Stimulated activated naive B cell treated with anti-CD40 and anti-IgM and Interleukin-4, amounts not matched to agents 10 μg/mL and 1 μg/mL and 100 μg/mL, for 72 hours (primary cell): ENCODE measurements at regions not wholly inside any gene's neighbourhood (a gene's known extent, or its start where the extent isn't known, plus 50 kb on each side); places are given as distances from the start of the nearest gene placed in this dataset.

ENCODE experiments used
- ATAC-seq, 2 donors: fragments of 150-1000 bp; cut with Tn5 transposase; replicated peaks; 2 replicates each; pipeline ENCODE4 v1.10.0; 2021; ENCODE audit warnings: moderate library complexity in 1 of 2
- DNase-seq: peaks from one replicate; pipeline ENCODE4 v3.0.0; 2021
- H3K27ac Mint-ChIP-seq: one replicate; pipeline ENCODE4 v1.8.0; 2022; ENCODE audit warnings: mild to moderate bottlenecking, mixed read lengths
- H3K27me3 Mint-ChIP-seq, 2 donors: one replicate each; pipeline ENCODE4 v1.8.0; 2022; ENCODE audit warnings: mixed read lengths in 2 of 2
- H3K36me3 Mint-ChIP-seq, 2 donors: one replicate each; pipeline ENCODE4 v1.8.0; 2022; ENCODE audit warnings: mixed read lengths in 2 of 2, mild to moderate bottlenecking in 1 of 2
- H3K4me1 Mint-ChIP-seq, 2 donors: one replicate each; pipeline ENCODE4 v1.8.0; 2022; ENCODE audit warnings: mixed read lengths in 2 of 2, mild to moderate bottlenecking in 1 of 2
- H3K4me3 Mint-ChIP-seq, 2 donors: one replicate each; pipeline ENCODE4 v1.8.0; 2022; ENCODE audit warnings: mild to moderate bottlenecking in 2 of 2, mixed read lengths in 2 of 2, moderate library complexity in 1 of 2
- H3K9me3 Mint-ChIP-seq, 2 donors: one replicate each; pipeline ENCODE4 v1.8.0; 2022; ENCODE audit warnings: mixed read lengths in 2 of 2, mild to moderate bottlenecking in 1 of 2

GRCh38 chr5:89401012-89401411, 518.0 kb upstream of the MEF2C start:
- H3K4me3 Mint-ChIP-seq = no peak overlapping the region
- peaks cover 1 to 15% of the 10 kb centered on the region in 2 donors for H3K36me3 Mint-ChIP-seq
- DNase-seq (no peak), ATAC-seq (no peak)
- H3K27me3 Mint-ChIP-seq = no peaks in the 10 kb centered on the region
- H3K4me1 Mint-ChIP-seq = peaks cover 16 to 18% of the 10 kb centered on the region in 2 donors
- peaks cover 5 to 12% of the 10 kb centered on the region in 2 donors for H3K9me3 Mint-ChIP-seq
- no peak overlapping the region for H3K27ac Mint-ChIP-seq

- ATAC-seq (peak in 1 of 2 donors; percentile 42), DNase-seq (no peak)
- Mint-ChIP-seq H3K27ac (no peak overlapping the region), H3K27me3 (no peaks in the 10 kb centered on the region), H3K4me3 (no peak overlapping the region), H3K4me1 (peaks cover 25 to 26% of the 10 kb centered on the region in 2 donors), H3K36me3 (peaks cover 5 to 20% of the 10 kb centered on the region in 2 donors), H3K9me3 (peaks cover 7 to 12% of the 10 kb centered on the region in 2 donors)
Measured at GRCh38 chr5:89399548-89399947, 516.6 kb upstream of the MEF2C start.

- Mint-ChIP-seq H3K36me3 (peaks cover 3 to 13% of the 10 kb centered on the region in 2 donors), H3K27me3 (no peaks in the 10 kb centered on the region), H3K9me3 (peaks cover 2 to 5% of the 10 kb centered on the region in 2 donors), H3K4me1 (peaks cover 24 to 31% of the 10 kb centered on the region in 2 donors), H3K27ac (peak overlapping the region; percentile 87), H3K4me3 (peak overlapping the region; percentile 57 to 60)
- ATAC-seq (peak; percentile 97 to 98), DNase-seq (peak; percentile 6)
Measured at GRCh38 chr5:89397096-89397495, 514.1 kb upstream of the MEF2C start.

- Mint-ChIP-seq H3K4me3 (peak overlapping the region; percentile 57 to 60), H3K9me3 (peaks cover 2% of the 10 kb centered on the region in 2 donors), H3K27me3 (no peaks in the 10 kb centered on the region), H3K4me1 (peaks cover 24 to 31% of the 10 kb centered on the region in 2 donors), H3K36me3 (peaks cover 6 to 14% of the 10 kb centered on the region in 2 donors), H3K27ac (peak overlapping the region; percentile 87)
- ATAC-seq (peak; percentile 67 to 68), DNase-seq (no peak)
Measured at GRCh38 chr5:89396278-89396954, 513.4 kb upstream of the MEF2C start.

- Mint-ChIP-seq H3K4me3 (no peak overlapping the region), H3K9me3 (peaks cover 0 to 4% of the 10 kb centered on the region in 2 donors), H3K4me1 (peaks cover 24 to 36% of the 10 kb centered on the region in 2 donors), H3K27me3 (no peaks in the 10 kb centered on the region), H3K27ac (no peak overlapping the region), H3K36me3 (peaks cover 6 to 10% of the 10 kb centered on the region in 2 donors)
- no peak for DNase-seq
- ATAC-seq = no peak
Measured at GRCh38 chr5:89395111-89395510, 512.1 kb upstream of the MEF2C start.

GRCh38 chr5:89388872-89389271, 505.9 kb upstream of the MEF2C start:
- H3K9me3 Mint-ChIP-seq = peaks cover 7 to 8% of the 10 kb centered on the region in 2 donors
- H3K36me3 Mint-ChIP-seq = peaks cover 9 to 10% of the 10 kb centered on the region in 2 donors
- ATAC-seq = no peak
- H3K4me3 Mint-ChIP-seq = no peak overlapping the region
- no peak overlapping the region for H3K27ac Mint-ChIP-seq
- no peak for DNase-seq
- no peaks in the 10 kb centered on the region for H3K27me3 Mint-ChIP-seq
- H3K4me1 Mint-ChIP-seq = peaks cover 8 to 22% of the 10 kb centered on the region in 2 donors

GRCh38 chr5:89384391-89384790, 501.4 kb upstream of the MEF2C start:
- peaks cover 16 to 19% of the 10 kb centered on the region in 2 donors for H3K9me3 Mint-ChIP-seq
- peaks cover 11 to 31% of the 10 kb centered on the region in 2 donors for H3K36me3 Mint-ChIP-seq
- DNase-seq (no peak), ATAC-seq (no peak)
- no peaks in the 10 kb centered on the region for H3K27me3 Mint-ChIP-seq
- peaks cover 6 to 7% of the 10 kb centered on the region in 2 donors for H3K4me1 Mint-ChIP-seq
- H3K4me3 Mint-ChIP-seq = no peak overlapping the region
- peak overlapping the region; percentile 39 for H3K27ac Mint-ChIP-seq

- H3K27me3 Mint-ChIP-seq = no peaks in the 10 kb centered on the region
- DNase-seq (no peak), ATAC-seq (no peak)
- peaks cover 7% of the 10 kb centered on the region in 2 donors for H3K4me1 Mint-ChIP-seq
- peaks cover 19% of the 10 kb centered on the region in 2 donors for H3K9me3 Mint-ChIP-seq
- peaks cover 7 to 35% of the 10 kb centered on the region in 2 donors for H3K36me3 Mint-ChIP-seq
- no peak overlapping the region for H3K27ac Mint-ChIP-seq
- no peak overlapping the region for H3K4me3 Mint-ChIP-seq
Measured at GRCh38 chr5:89380635-89381034, 497.7 kb upstream of the MEF2C start.

- H3K9me3 Mint-ChIP-seq = peaks cover 10 to 16% of the 10 kb centered on the region in 2 donors
- ATAC-seq (no peak), DNase-seq (no peak)
- H3K36me3 Mint-ChIP-seq = peaks cover 7 to 29% of the 10 kb centered on the region in 2 donors
- H3K27ac Mint-ChIP-seq = no peak overlapping the region
- H3K4me3 Mint-ChIP-seq = no peak overlapping the region
- peaks cover 6 to 11% of the 10 kb centered on the region in 2 donors for H3K4me1 Mint-ChIP-seq
- no peaks in the 10 kb centered on the region for H3K27me3 Mint-ChIP-seq
Measured at GRCh38 chr5:89377767-89378455, 494.9 kb upstream of the MEF2C start.

- Mint-ChIP-seq H3K4me3 (no peak overlapping the region), H3K27me3 (no peaks in the 10 kb centered on the region), H3K27ac (no peak overlapping the region), H3K36me3 (peaks cover 0 to 13% of the 10 kb centered on the region in 2 donors), H3K9me3 (peaks cover 0 to 6% of the 10 kb centered on the region in 2 donors), H3K4me1 (peaks cover 8 to 17% of the 10 kb centered on the region in 2 donors)
- no peak for DNase-seq
- no peak for ATAC-seq
Measured at GRCh38 chr5:89374818-89375521, 492.0 kb upstream of the MEF2C start.

GRCh38 chr5:89374144-89374784, 491.3 kb upstream of the MEF2C start:
- H3K27me3 Mint-ChIP-seq = no peaks in the 10 kb centered on the region
- DNase-seq (no peak), ATAC-seq (no peak)
- no peak overlapping the region for H3K4me3 Mint-ChIP-seq
- peaks cover 6 to 17% of the 10 kb centered on the region in 2 donors for H3K4me1 Mint-ChIP-seq
- no peak overlapping the region for H3K27ac Mint-ChIP-seq
- H3K9me3 Mint-ChIP-seq = peaks cover 3 to 6% of the 10 kb centered on the region in 2 donors
- H3K36me3 Mint-ChIP-seq = peaks cover 2 to 13% of the 10 kb centered on the region in 2 donors

GRCh38 chr5:89372176-89372575, 489.2 kb upstream of the MEF2C start:
- H3K27me3 Mint-ChIP-seq = no peaks in the 10 kb centered on the region
- H3K4me3 Mint-ChIP-seq = no peak overlapping the region
- H3K9me3 Mint-ChIP-seq = peaks cover 3 to 9% of the 10 kb centered on the region in 2 donors
- ATAC-seq (no peak), DNase-seq (no peak)
- no peak overlapping the region for H3K27ac Mint-ChIP-seq
- H3K36me3 Mint-ChIP-seq = peaks cover 4 to 13% of the 10 kb centered on the region in 2 donors
- H3K4me1 Mint-ChIP-seq = peaks cover 6 to 17% of the 10 kb centered on the region in 2 donors

- peaks cover 3 to 9% of the 10 kb centered on the region in 2 donors for H3K9me3 Mint-ChIP-seq
- H3K27ac Mint-ChIP-seq = no peak overlapping the region
- DNase-seq (no peak), ATAC-seq (no peak)
- no peaks in the 10 kb centered on the region for H3K27me3 Mint-ChIP-seq
- H3K4me1 Mint-ChIP-seq = peaks cover 6 to 17% of the 10 kb centered on the region in 2 donors
- H3K4me3 Mint-ChIP-seq = no peak overlapping the region
- peaks cover 4 to 13% of the 10 kb centered on the region in 2 donors for H3K36me3 Mint-ChIP-seq
Measured at GRCh38 chr5:89371646-89372045, 488.7 kb upstream of the MEF2C start.

- H3K4me3 Mint-ChIP-seq = no peak overlapping the region
- H3K9me3 Mint-ChIP-seq = peaks cover 0 to 5% of the 10 kb centered on the region in 2 donors
- H3K27ac Mint-ChIP-seq = no peak overlapping the region
- H3K27me3 Mint-ChIP-seq = no peaks in the 10 kb centered on the region
- H3K4me1 Mint-ChIP-seq = peaks cover 0 to 12% of the 10 kb centered on the region in 2 donors
- peaks cover 0 to 13% of the 10 kb centered on the region in 2 donors for H3K36me3 Mint-ChIP-seq
- DNase-seq (no peak), ATAC-seq (no peak)
Measured at GRCh38 chr5:89359046-89359445, 476.1 kb upstream of the MEF2C start.
